ENCODE measurements at regions not wholly inside any gene's neighbourhood (a gene's known extent, or its start where the extent isn't known, plus 50 kb on each side); places are given as distances from the start of the nearest gene placed in this dataset.

GRCh38 chr13:65454403-65454802, 1775.7 kb downstream of the PCDH9 start:
- no peak overlapping the region for H3K27ac ChIP-seq

DNA sequence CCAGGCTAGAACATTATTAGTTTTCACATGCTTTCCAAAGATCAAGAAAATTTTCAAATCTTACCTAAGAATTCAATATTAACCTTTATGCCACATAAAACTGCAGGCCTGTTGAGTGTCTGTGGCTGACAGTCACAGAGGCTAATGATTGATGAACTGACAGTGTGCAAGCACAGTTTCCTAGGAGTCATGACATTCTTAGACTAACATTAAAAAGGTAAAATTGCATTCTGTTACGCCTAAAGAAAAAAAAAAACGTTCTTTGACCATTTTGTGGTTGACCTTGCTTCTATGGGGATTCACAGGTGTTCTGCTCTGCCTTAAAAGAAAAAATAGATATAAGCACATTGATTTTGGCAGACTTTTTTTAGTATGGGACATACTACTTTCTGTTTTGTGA, 1776.2 kb downstream of the PCDH9 start:
- H3K27ac ChIP-seq: no peak overlapping the region
- TF ChIP-seq CTCF (conservative IDR thresholded peaks at IDR 0.05) (no peak), ZFX (IDR thresholded peaks at IDR 0.05) (no peak)

More at GRCh38 chr13:65454403-65454802, 1775.7 kb downstream of the PCDH9 start:
- TF ChIP-seq ZFX (IDR thresholded peaks at IDR 0.05) (no peak), CTCF (conservative IDR thresholded peaks at IDR 0.05) (no peak)

DNA sequence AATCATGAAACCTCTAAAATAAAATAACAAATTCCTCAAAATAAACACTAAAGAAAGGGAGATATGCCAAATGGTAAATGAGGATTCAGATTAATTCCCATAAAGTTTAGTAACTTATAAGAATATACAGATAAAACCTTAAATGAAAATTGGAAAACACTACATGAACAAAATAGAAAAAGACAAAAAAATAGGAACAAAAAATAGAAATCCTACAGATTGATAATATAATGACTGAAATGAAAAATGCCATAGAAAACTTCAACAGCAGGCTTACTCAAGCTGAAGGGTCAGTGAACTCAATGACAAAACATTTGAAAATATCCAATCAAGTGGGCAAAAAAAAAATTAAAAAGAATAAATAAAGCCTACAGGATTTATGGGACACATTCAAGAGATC, 1784.8 kb downstream of the PCDH9 start:
- TF ChIP-seq ZFX (IDR thresholded peaks at IDR 0.05): no peak
- no peak for TF ChIP-seq CTCF (conservative IDR thresholded peaks at IDR 0.05)
- no peak overlapping the region for H3K27ac ChIP-seq

GRCh38 chr13:65435590-65435989, 1794.5 kb downstream of the PCDH9 start:
- no peak overlapping the region for H3K27ac ChIP-seq
- no peak for TF ChIP-seq CTCF (conservative IDR thresholded peaks at IDR 0.05)
- no peak for TF ChIP-seq ZFX (IDR thresholded peaks at IDR 0.05)

DNA sequence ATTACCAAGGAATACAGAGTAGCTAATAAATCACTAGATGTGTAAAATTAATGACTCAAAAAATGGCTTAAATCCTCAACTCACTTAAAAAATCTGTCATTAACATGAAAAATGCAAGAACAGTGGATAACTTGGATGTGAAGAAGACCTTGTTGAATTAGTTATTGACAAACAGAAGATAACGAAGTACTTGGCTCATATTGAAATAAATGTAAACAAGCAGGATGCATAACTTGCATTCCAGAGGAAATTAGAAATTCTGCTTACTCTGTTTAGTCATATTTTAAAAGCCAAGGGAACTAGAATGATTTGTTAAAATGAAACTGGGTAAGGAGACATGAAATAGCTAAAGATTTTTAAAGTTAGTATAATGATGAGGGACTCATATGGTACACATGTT, 1812.2 kb downstream of the PCDH9 start:
- no peak for TF ChIP-seq ZFX (IDR thresholded peaks at IDR 0.05)
- TF ChIP-seq CTCF (conservative IDR thresholded peaks at IDR 0.05): no peak
- H3K27ac ChIP-seq: no peak overlapping the region

- no peak overlapping the region for H3K27ac ChIP-seq
- no peak for TF ChIP-seq CTCF (conservative IDR thresholded peaks at IDR 0.05)
- TF ChIP-seq ZFX (IDR thresholded peaks at IDR 0.05): no peak
These were observed 1813.4 kb downstream of the PCDH9 start for GRCh38 chr13:65416784-65417183.

GRCh38 chr13:65414187-65414586, 1815.9 kb downstream of the PCDH9 start:
- H3K27ac ChIP-seq: no peak overlapping the region
- no peak for TF ChIP-seq CTCF (conservative IDR thresholded peaks at IDR 0.05)
- TF ChIP-seq ZFX (IDR thresholded peaks at IDR 0.05): no peak

Measured in C4-2B (cell line).